ENCODE measurements at regions not wholly inside any gene's neighbourhood (a gene's known extent, or its start where the extent isn't known, plus 50 kb on each side); places are given as distances from the start of the nearest gene placed in this dataset.
"Not testable (repeated sequence)": the region's sequence is repeated elsewhere in the genome, so short reads cannot be mapped to it uniquely, and the experiment has no call there.

DNA sequence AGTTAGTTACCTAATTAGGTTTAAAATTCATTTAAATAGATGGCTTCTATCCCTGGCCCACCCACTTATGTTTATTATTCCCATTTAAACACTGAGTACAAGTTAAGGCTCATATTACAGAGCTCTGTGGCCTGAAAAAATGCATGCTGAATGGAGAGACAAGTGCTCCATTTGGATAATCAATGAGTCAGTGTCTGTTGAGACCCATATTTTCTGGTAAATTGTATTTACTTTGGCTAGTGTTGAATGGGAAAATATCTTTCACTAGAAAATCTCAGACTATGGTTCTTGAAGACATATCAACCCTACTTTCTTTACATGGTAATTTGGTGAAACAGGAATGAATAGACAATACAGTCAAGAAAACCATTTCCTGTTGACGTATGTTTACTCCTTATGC, 356.0 kb downstream of the S1PR1 start:
- no peak for DNase-seq

DNA sequence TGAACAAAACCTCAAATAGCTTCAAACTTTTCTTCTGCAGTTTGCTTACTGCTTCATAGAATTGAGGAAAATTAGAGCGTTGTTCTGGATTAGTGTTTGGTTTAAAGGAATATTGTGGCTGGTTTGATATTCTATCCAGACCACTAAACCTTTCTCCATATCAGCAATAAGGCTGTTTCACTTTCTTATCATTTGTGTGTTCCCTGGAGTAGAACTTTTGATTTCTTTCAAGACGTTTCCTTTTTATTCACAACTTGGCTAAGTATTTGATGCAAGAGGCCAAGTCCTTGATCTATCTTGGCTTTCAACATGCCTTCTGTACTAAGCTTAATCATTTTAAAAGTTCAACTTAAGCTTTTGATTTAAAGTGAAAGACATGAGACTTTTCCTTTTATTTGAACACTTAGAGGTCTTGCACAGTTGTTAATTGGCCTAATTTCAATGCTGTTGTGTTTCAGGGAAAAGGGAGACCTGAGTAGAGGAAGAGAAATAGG, 359.1 kb downstream of the S1PR1 start:
- no peak for DNase-seq

DNA sequence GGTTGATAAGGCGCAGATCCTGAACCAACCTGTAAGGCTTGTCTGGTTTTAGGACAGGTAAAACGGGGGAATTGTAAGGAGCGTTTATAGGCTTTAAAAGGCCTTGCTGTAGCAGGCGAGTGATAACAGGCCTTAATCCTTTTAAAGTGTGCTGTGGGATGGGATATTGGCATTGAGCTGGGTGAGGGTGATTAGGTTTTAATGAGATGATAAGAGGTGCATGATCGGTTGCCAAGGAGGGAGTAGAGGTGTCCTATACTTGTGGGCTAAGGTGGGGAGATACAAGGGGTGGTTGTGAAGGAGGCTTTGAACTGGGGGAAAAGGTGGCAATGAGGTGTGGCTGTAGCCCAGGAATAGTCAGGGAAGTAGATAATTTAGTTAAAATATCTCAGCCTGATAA, 363.8 kb downstream of the S1PR1 start:
- not testable (repeated sequence) for DNase-seq

DNA sequence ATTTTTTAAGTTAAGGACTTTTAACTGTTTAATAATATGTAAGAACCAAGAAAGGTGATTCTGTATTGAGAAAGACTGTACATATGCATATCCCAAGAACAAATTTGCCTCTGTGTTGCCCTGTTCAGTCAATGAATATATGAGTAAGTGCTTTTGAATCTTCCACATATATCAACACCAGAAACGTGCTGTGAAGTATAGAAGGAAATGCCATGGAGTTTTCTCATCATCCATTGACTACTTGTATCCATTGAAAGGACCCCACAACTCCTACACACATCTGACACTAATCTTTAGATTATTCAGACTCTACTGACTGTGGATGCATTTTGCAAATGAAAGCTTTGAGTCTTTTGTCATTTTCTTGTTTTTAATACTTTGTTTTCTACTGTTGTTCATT, 366.9 kb downstream of the S1PR1 start:
- DNase-seq = no peak

DNA sequence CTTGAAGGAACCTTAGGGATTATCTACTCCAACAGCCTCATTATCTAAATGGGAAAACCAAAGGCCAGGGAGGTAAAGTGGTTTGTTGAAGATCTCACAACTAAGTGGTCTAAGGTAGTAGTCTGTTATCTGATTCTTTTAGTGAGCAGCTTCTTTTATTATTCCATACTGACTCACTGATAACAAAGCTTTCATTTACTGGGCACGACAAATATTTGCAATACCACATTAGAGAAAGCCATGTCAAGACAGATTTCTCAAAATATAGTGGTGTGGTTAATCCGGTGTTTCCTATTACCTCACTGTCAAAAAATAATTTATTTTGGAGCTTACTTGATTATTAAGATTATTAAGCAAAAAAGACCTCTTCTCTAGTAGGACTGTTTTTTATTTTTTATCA, 369.1 kb downstream of the S1PR1 start:
- no peak for DNase-seq

DNA sequence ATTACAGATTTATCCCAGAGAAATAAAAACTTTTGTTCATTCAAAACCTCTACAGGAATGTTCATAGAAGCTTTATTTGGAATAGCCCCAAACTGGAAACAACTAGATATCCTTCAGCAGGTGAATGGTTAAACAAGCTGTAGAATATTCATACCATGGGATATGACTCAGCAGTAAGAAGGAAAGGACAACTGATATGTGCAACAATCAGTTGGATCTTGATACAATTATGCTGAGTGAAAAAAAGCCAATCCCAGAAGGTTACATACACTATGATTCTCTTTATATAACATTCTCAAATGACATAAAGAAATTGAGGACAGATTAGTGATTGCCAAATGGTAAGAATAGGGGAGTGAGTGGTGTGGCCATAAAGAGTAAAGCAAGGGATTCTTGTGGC, 376.7 kb downstream of the S1PR1 start:
- no peak for DNase-seq

DNA sequence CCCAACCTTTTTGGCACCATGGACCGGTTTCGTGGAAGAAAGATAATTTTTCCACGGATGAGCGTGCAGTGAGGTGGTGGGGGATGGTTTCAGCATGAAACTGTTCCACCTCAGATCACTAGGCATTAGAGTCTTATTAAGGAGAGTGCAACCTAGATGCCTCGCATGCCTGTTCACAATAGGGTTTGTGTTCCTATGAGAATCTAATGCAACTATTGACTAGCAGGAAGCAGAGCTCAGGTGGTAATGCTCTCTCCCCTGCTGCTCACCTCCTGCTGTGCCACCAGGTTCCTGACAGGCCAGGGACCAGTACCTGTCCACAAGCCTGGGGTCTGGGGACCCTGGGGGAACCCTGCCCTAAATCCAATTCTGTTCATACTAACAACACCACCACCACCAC, 377.8 kb downstream of the OLFM3 start:
- no peak for DNase-seq

DNA sequence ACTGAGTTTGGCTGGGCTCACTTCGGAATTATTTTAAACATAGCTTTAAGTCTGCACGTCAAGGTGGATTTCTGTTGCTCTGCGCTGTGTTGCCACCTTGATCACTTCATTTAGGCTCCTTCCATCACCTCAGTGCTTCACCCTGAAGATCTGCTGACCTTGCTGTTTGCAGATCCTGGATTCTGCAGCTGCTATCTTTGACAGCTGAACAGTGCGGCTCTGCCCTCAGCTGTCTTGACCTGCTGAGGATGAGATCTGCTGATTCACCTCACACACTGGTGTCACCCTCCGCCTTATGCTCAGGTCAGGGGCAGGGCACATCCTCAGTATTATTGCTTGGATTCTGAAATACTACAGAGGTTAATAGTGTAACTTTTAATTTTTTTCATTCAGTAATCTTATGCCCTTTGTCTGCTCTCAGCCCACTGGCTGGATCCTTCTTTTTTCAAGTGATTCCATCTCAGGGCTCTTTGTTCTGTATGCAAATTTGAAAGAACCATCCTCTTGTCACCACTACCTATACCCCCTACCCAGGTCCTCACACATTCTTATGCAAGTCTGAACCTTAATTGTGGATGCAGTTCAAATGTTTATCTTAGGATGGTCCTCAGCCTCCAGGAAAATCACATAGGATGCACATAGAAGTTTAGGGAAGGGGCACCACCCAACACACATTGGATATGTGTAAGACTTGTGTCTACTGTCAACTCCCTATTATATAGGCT, 364.0 kb downstream of the OLFM3 start:
- DNase-seq = no peak

DNA sequence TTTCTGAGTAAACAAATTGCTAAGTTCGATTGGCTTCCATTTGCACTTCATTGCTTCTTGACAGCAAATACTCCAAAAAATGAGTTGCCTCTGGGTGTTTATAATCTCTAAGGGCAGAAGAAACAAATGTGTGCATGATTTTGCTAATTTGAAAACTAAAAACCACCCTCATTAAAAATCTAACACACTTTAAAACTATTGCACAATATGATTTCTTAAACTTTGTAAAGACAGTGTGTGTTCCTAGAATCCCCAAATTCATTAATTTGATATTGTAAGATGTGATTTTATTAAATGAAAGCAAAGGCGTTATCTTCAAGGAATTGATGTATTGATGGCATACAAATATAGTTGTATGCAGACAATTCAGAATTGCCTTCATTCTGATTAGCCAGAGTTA, 350.9 kb downstream of the OLFM3 start:
- DNase-seq = no peak

DNA sequence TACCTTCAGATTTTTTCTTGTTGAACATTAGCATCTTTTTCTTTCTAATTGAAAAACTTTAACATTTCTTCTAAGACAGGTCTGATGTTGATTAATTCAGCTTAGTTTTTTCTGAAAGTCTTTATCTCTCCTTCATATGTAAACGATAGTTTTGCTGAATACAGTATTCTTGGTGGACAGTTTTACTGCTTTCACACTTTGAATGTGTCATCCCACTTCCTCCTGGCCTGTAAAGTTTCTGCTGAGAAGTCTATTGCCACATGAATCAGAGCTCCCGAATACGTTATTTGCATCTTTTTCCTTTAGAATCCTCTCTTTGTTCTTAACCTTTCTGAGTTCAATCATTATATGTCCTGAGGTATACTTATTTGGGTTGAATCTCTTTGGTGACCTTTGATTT, 344.2 kb downstream of the OLFM3 start:
- no peak for DNase-seq

DNA sequence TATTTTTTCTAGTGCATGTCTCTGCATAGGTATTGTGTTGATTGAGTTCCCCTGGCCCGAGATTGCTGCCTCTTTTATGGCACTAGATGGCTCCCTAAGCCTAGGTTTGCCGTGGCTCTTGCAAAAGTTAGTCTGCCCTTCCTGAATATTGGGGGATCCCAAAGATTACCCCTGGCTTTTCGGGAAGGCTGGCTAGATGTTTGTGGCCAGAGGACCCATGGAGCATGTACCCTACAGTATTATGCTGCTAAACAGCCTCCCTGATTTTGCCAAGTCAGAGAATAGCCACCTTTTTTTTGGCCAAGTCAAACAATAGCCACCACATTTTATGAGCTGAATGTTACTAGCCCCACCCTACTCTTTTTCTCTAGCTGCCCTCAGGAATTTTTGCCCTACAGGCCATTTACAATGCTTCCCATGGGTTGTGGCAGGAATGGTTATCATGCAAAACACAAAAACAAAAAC, 343.2 kb downstream of the OLFM3 start:
- DNase-seq = no peak

DNA sequence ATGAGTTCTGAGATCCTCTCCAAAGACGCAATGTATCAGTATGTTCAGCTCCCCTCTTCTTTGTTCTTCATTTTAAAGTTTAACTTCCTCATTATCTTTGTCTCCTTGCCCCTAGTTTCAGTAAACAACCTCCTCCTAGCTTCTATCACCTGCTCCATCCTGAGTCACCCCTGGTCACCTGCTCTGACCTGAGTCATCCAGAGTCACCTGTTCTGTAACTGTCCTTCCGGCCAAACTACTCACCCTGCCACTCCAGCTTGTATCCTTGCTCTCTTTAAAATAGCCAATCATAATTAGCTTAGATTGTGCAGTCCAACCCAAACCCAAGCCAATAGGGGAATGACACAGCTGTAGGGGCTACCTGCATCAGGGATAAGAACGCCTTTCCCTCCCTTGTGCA, 332.0 kb downstream of the OLFM3 start:
- no peak for DNase-seq

DNA sequence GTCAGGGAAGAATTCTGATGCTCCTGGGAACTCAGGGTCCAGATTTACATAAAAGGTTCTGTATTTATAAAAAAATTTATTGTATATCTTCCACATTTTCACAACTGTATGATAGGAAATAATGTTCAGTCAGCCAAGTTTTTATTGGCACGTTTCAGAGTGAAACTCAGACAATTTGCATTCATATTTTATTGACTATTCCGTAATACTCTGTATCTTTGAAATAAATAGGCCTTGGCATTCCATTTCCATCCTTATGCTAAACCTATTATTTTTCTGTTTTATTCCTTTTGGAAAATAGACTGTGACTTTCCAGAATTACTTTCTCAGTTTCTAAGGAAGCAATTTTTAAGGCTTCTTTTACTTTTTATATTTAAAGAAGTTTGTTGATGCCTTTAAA, 329.0 kb downstream of the OLFM3 start:
- no peak for DNase-seq

DNA sequence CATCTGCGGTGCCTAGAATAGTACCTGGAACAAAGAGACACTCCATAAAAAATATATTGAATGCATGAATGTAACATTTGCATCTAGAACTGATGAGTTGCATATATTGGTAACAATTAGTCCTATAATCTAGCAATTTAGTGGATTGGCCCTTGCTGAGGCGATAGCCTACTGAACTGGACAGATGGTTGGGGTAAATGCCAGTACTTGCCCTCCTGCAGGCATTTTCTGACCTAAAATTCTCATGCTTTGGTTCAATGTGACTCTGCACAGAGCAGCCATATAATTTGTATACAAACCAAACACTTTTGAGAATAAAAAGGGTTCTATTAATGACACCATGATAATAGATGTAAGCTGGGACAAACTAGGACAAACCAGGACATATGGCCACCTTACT, 313.6 kb downstream of the OLFM3 start:
- no peak for DNase-seq

DNA sequence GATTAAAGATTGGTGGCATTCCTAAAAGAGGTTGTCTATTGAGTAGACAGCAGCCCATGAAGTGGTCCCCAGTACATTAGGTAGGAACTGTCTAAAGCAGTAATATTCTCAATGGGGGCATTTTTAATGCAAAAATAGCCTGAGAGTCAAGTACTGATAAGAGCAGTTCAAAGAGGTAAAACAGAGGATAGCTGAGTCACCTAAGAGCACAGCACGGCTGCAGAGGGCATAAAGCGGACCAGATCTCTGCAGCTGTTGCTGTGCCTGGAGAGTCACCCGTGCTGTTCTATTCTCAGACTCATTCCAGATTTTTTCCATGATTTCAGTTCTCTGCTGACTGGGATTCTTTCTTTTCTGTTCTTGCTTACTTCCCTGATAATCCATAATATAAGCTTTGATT, 313.2 kb downstream of the OLFM3 start:
- no peak for DNase-seq

DNA sequence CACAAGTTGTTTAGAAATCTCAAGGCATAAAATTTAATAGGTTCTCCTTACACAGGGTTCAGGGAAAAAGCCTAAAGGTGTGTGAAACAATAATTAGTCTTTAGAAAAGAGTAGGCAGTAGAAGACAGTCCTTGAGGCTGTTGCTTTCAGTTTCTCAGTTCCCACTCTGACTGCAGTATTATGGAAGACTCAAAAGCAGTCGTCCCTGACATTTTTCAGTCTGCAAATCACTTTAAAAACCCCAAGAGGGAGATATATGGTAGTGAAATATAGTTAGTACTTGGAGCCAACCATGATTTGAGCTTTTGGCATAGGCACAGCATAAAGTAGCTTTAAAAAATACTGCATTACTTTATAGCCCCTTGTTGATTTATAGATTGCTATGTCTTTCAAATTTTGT, 299.7 kb downstream of the OLFM3 start:
- no peak for DNase-seq

DNA sequence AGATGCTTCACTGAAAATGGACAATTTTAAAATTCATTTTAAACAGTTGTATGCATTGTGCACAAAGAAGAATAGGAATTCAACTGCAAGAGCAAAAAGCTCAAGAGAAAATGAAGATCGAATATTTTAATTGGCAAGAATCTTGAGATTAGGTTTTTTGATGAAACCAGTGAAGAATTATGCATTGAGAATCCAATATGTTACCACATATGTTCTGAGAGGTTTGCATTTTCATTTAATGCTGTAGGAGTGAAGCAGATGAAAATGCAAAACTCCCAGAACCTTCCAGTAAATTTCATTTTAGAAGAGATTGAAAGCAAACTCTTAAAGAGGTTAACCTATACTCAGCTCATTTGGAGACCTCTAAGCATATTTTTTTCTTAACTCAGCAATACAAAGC, 298.0 kb downstream of the OLFM3 start:
- no peak for DNase-seq

DNA sequence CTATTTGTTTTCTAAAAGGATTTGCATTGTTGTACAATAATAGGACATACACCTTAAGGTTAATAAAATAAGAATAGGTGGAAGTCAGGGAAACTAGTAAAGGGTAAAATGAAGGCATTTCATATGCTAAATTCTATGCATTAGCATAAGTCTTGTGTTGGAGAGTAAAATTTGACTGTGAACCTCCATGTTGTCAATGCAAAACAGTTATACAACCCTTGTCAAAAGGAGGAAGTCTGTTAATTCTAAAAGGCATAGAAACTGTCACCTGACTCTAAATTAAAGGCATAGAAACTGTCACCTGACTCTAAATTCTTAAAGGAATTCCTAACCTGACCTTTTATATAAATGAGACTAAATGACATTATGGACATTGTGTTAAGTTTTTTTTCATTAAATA, 291.8 kb downstream of the OLFM3 start:
- no peak for DNase-seq

DNA sequence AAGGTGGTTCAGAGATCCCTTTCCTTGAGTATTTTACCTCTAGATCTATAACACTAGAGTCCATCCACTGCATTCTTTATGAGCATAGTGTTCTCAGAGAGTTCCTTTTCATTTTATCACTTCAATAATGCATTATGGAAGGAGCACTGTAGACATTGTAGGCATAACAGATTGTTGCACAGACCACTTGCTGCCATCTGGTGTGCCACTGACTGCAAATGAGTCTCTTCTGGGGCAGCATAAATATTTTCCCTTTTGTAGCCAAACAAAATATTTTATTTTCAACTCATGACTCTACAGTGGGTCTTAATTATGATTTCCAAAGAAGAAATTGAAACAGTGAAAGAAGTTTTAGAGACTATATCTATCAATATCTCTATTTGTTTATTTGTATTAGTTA, 290.4 kb downstream of the OLFM3 start:
- no peak for DNase-seq

DNA sequence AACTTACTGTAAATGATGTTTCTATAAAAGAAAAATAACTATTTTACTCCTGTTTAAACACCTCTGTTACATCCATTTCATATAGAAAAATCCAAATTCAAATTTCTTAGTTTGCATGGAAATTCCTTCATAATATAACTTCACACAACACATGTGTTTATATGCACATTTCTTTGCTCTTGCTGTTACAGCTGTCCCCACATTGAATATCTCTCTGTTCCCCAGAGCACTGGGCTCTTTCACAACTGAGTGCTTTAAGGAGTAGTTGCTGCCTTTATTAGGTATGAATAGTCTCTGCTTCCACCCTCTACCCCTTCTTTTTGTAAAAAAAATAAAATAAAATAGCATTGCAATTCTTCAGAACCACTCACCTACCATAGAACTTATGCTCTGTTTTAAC, 287.0 kb downstream of the OLFM3 start:
- DNase-seq = no peak

DNA sequence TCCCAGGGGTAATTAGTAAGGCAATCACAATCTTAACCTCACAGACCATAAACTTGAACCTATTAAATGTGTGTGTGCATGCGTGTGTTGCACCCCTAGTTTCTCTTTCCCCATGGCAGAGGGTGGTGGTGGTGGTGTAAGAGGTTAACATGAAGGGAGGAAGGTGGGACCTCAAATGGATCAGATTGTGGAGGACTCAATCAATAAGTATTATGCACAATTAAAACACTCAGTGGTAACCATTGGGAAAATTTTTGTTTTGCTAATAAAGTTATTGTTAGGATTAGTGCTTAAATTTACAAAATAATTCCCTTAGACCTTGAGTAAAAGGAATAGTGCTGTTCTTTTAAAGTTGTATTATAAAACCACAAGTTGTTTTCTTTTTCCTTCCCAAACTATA, 283.0 kb downstream of the OLFM3 start:
- no peak for DNase-seq

DNA sequence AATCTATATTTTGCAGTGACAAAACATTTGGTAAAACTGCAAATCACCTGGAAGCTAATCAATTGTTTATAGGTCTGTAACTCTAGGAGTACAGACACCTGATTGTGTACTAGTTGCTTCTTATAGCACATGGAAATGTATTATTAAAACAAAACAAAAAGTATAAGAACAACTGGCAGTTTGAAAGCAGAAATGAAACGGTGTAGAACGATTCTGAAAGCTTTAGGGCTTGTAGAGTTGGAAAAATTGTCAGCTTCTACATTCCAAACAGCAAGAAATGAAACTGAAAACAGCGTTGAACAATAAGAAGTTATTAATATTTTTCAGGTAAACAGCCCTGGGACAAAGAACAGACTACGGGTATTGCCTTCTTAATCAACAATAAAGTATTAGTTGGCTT, 273.3 kb downstream of the OLFM3 start:
- no peak for DNase-seq

DNA sequence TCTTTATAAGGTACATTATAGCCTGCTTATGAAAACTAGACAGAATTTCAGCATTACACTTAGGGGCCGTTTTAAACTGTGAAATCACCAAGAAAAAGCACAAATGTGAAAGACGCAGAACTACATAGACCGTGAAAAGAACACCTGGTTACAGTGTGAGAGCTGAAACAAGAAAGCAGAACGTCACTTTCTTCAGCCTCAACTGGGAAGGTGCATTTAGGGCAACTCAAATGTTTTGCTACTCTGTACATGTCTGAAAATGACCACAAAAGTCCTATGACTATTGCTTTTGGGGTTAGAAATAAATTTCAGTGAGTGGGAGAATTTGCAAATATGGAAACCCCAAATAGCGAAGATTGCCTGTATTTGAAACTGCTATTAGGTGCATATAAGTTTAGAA, 268.7 kb downstream of the OLFM3 start:
- DNase-seq = no peak

DNA sequence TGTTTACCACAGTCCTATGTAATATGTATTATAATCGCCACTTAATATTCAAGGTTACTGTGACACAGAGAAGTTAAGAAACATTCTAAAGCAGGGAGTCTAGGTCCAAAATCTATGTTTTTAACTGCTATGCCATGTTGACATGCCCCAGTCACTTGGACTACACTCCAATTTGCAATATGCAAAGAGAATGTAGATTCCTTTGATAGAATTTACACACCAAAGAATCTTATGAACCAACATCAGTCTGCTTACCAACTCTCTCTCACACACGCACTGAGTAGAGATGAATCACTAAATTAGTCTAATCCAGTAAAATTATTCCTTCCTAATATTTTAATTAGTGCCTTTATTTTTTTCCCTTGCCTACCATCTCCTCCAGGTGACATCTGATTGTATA, 266.2 kb downstream of the OLFM3 start:
- DNase-seq = no peak

DNA sequence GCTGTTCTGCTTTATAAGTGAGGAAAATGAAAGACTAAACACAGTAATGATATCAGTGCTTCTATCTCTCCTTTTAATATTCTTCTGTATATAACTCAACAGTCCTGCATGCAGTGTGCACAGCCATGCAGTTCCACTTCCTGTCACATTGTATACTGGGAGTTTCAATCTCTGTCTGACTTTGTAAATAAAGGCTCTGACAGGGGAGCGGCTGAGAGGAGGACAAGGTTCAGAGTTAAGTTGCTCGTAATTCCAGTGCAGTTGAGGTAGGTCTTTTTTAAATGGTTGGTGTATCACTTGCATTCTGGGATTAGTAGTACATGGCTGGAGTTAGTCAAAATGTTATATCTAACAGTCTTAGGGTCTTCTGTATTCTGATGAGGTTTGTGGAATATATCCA, 264.5 kb downstream of the OLFM3 start:
- DNase-seq = no peak
